Prostate gland (tissue), 2 donors: ENCODE measurements at regions not wholly inside any gene's neighbourhood (a gene's known extent, or its start where the extent isn't known, plus 50 kb on each side); places are given as distances from the start of the nearest gene placed in this dataset.

Experiments used
- CTCF ChIP-seq, 4 experiments: fragments of 200-600 bp in 2 of 4; fragments of 450-650 bp in 2 of 4; sonication (generic) in 2 of 4; IDR thresholded peaks; 1 replicate in 3 of 4; 2 replicates in 1 of 4; pipeline ENCODE4 v1.5.1; 2016 to 2019; ENCODE audit warnings: antibody characterized with exemption in 4 of 4, mild to moderate bottlenecking in 2 of 4, moderate library complexity in 2 of 4
- POLR2AphosphoS5 ChIP-seq: sonication (generic); formaldehyde crosslinking; IDR thresholded peaks from one replicate; pipeline ENCODE4 v1.6.1; 2017; ENCODE audit warnings: antibody characterized with exemption

GRCh38 chr14:38578278-38578681, 322.4 kb upstream of the CLEC14A start:
- TF ChIP-seq CTCF (IDR thresholded peaks at IDR 0.05) = no peak
- TF ChIP-seq POLR2AphosphoS5 = no peak
